ENCODE measurements at regions not wholly inside any gene's neighbourhood (a gene's known extent, or its start where the extent isn't known, plus 50 kb on each side); places are given as distances from the start of the nearest gene placed in this dataset.

DNA sequence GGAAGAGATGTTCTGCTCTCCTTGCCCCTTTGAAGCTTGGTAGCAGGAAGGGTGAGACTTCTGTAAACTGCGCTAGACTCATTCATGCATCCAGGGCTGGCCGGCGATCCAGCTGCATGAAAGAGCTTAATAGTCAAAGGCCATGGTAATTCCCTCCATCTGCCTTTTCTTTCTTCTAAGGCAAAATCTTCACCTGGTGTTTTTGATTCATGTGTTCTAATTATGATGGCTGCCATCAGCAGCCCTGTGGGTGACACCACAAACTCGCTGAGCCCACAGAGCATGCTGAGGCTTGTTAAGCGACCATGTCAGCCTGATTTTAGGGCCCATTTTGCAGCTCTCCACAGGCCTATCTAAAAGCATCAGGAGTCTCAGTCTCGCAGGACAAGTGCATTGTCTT is 450.1 kb upstream of the TENM3 start:
- H3K4me3 ChIP-seq = no peak overlapping the region
- H3K9me3 ChIP-seq = peaks cover 0 to 23% (median 18%) of the 10 kb centered on the region in 8 donors
- no peak for TF ChIP-seq POLR2AphosphoS5 (IDR thresholded peaks at IDR 0.05)
- TF ChIP-seq, protein P1, sequence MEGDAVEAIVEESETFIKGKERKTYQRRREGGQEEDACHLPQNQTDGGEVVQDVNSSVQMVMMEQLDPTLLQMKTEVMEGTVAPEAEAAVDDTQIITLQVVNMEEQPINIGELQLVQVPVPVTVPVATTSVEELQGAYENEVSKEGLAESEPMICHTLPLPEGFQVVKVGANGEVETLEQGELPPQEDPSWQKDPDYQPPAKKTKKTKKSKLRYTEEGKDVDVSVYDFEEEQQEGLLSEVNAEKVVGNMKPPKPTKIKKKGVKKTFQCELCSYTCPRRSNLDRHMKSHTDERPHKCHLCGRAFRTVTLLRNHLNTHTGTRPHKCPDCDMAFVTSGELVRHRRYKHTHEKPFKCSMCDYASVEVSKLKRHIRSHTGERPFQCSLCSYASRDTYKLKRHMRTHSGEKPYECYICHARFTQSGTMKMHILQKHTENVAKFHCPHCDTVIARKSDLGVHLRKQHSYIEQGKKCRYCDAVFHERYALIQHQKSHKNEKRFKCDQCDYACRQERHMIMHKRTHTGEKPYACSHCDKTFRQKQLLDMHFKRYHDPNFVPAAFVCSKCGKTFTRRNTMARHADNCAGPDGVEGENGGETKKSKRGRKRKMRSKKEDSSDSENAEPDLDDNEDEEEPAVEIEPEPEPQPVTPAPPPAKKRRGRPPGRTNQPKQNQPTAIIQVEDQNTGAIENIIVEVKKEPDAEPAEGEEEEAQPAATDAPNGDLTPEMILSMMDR (IDR thresholded peaks at IDR 0.05 in 8 of 11, conservative IDR thresholded peaks at IDR 0.05 in 3 of 11) = no peak
- TF ChIP-seq POLR2A (IDR thresholded peaks at IDR 0.05) = no peak
- H3K27me3 ChIP-seq (replicated peaks in 1 of 7) = no peaks in the 10 kb centered on the region
- no peak overlapping the region for H3K27ac ChIP-seq
- no peaks in the 10 kb centered on the region for H3K4me1 ChIP-seq
- no peak for DNase-seq
- intact Hi-C loops (cut with DNase I; ENCODE audit: low total_unique reads) = no loop called here
- WGBS, 5 donors = 63 to 76% (median 71%) methylated on average over 6 of the region's 6 CpGs
- no peaks in the 10 kb centered on the region for H3K36me3 ChIP-seq

DNA sequence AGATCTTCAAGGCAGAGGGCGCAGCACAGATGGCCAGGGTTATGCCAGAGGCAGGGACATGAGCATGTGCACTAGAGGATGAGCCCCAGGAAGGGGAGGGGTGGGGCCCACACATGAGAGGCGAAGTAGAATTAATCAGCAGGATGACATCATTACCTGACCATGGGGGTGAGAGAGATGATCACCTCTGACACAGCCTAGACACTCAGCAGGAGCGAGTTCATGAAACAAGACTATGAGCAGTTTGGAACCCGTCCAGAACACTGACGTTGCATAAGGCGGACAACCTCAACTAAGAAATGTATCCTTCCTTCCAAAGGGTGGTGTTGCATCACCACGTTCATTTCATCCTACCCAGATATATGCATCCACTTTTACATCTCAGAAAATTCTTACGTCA is 446.7 kb upstream of the TENM3 start:
- no peak for DNase-seq
- no peak overlapping the region for H3K27ac ChIP-seq
- intact Hi-C loops (cut with DNase I; ENCODE audit: low total_unique reads) = no loop called here
- H3K27me3 ChIP-seq (replicated peaks in 1 of 7) = no peaks in the 10 kb centered on the region
- 72 to 85% (median 80%) methylated on average over 8 of the region's 8 CpGs for WGBS, 5 donors
- TF ChIP-seq POLR2AphosphoS5 (IDR thresholded peaks at IDR 0.05) (no peak), POLR2A (IDR thresholded peaks at IDR 0.05) (no peak)
- TF ChIP-seq, protein P1 (IDR thresholded peaks at IDR 0.05 in 8 of 11, conservative IDR thresholded peaks at IDR 0.05 in 3 of 11) = no peak
- no peak overlapping the region for H3K4me3 ChIP-seq
- H3K9me3 ChIP-seq = peaks cover 0 to 23% (median 18%) of the 10 kb centered on the region in 8 donors
- no peaks in the 10 kb centered on the region for H3K36me3 ChIP-seq
- no peaks in the 10 kb centered on the region for H3K4me1 ChIP-seq

DNA sequence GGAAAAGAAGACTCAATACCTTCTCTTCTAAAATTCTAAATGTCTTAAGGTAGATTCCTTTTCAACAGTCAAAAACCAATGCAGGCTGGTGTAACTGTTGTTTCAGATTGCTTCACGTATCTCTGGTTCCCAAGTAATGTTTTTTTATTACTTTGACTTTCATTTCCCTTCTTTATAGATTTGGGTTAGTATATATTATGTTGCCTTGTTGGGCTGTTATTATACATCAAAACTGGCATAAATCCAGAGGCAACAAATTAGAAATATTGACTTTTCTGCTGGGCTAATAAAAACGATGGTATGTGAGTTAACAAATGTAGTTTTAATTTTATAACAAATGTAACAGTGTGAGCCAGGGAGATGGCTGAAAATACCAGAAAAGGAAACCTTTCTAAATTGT is 444.7 kb upstream of the TENM3 start:
- no peaks in the 10 kb centered on the region for H3K4me1 ChIP-seq
- H3K27me3 ChIP-seq (replicated peaks in 1 of 7) = no peaks in the 10 kb centered on the region
- no peak overlapping the region for H3K4me3 ChIP-seq
- no peaks in the 10 kb centered on the region for H3K36me3 ChIP-seq
- 71 to 83% (median 83%) methylated on average over 2 of the region's 2 CpGs for WGBS, 5 donors
- DNase-seq = no peak
- intact Hi-C loops (cut with DNase I; ENCODE audit: low total_unique reads) = no loop called here
- TF ChIP-seq POLR2A (IDR thresholded peaks at IDR 0.05) (no peak), POLR2AphosphoS5 (IDR thresholded peaks at IDR 0.05) (no peak)
- TF ChIP-seq, protein P1 (IDR thresholded peaks at IDR 0.05 in 8 of 11, conservative IDR thresholded peaks at IDR 0.05 in 3 of 11) = no peak
- H3K9me3 ChIP-seq = peaks cover 0 to 23% (median 18%) of the 10 kb centered on the region in 8 donors
- no peak overlapping the region for H3K27ac ChIP-seq

DNA sequence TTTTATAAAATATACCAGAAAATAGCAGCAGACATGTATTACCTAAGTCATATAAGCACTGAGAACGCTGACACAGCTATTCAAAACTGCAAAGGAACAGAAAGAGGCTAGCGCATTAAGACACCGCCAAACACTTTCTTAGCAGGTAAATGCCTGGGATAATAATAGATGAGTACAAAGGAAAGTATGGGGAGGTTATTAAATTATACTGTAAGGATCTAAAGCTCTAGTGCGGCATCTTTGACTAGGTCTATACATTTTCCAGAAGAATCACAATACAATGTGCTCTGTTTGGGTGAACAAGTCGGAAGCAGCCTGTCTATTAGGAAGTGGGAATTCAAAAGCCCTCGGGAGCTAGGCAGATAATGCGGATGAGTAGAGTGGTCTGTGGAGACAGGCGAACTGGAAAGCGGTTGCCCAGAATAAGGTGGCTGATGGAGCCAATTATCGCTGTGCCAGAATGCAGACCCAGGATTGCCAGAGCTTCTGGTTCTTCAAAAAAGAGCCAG is 443.6 kb upstream of the TENM3 start:
- intact Hi-C loops (cut with DNase I; ENCODE audit: low total_unique reads) = no loop called here
- no peak overlapping the region for H3K4me3 ChIP-seq
- H3K4me1 ChIP-seq = no peaks in the 10 kb centered on the region
- no peak for DNase-seq
- no peaks in the 10 kb centered on the region for H3K36me3 ChIP-seq
- H3K9me3 ChIP-seq = peaks cover 0 to 23% (median 15%) of the 10 kb centered on the region in 8 donors
- H3K27ac ChIP-seq = no peak overlapping the region
- no peaks in the 10 kb centered on the region for H3K27me3 ChIP-seq (replicated peaks in 1 of 7)
- 87 to 95% (median 91%) methylated on average over 10 of the region's 10 CpGs for WGBS, 5 donors
- TF ChIP-seq, protein P1 (IDR thresholded peaks at IDR 0.05 in 8 of 11, conservative IDR thresholded peaks at IDR 0.05 in 3 of 11) = no peak
